ENCODE measurements at regions not wholly inside any gene's neighbourhood (a gene's known extent, or its start where the extent isn't known, plus 50 kb on each side); places are given as distances from the start of the nearest gene placed in this dataset.

GRCh38 chr11:13876423-13876822, 86.1 kb upstream of the SPON1 start:
- Mint-ChIP-seq H3K9me3 (peaks cover 1% of the 10 kb centered on the region), H3K27ac (no peak overlapping the region), H3K27me3 (no peaks in the 10 kb centered on the region), H3K36me3 (no peaks in the 10 kb centered on the region), H3K4me3 (no peak overlapping the region), H3K4me1 (ENCODE audit: low read depth) (peaks cover 7% of the 10 kb centered on the region)
- ChIA-PET POLR2A (no interaction called here), CTCF (no interaction called here)
- intact Hi-C loops (cut with micrococcal nuclease) = no loop called here
- no peak for DNase-seq

- no peaks in the 10 kb centered on the region for H3K27me3 Mint-ChIP-seq
- H3K27ac Mint-ChIP-seq = no peak overlapping the region
- H3K9me3 Mint-ChIP-seq = no peaks in the 10 kb centered on the region
- DNase-seq = no peak
- ChIA-PET CTCF (no interaction called here), POLR2A (no interaction called here)
- H3K4me3 Mint-ChIP-seq = no peak overlapping the region
- intact Hi-C loops (cut with micrococcal nuclease) = no loop called here
- H3K36me3 Mint-ChIP-seq = no peaks in the 10 kb centered on the region
- no peaks in the 10 kb centered on the region for H3K4me1 Mint-ChIP-seq (ENCODE audit: low read depth)
These were observed 84.4 kb upstream of the SPON1 start for GRCh38 chr11:13878077-13878476.

GRCh38 chr11:13880634-13881033, 81.9 kb upstream of the SPON1 start:
- DNase-seq = no peak
- H3K4me3 Mint-ChIP-seq = no peak overlapping the region
- POLR2A ChIA-PET = interaction anchor here (0.5 kb wide), 1 partner anchor 11 kb away, joined by 4 read pairs; no protein-coding TSS in a partner anchor
- no peaks in the 10 kb centered on the region for H3K4me1 Mint-ChIP-seq (ENCODE audit: low read depth)
- H3K27me3 Mint-ChIP-seq = no peaks in the 10 kb centered on the region
- no peak overlapping the region for H3K27ac Mint-ChIP-seq
- CTCF ChIA-PET = no interaction called here
- intact Hi-C loops (cut with micrococcal nuclease) = no loop called here
- no peaks in the 10 kb centered on the region for H3K36me3 Mint-ChIP-seq
- no peaks in the 10 kb centered on the region for H3K9me3 Mint-ChIP-seq

GRCh38 chr11:13881226-13881905, 81.2 kb upstream of the SPON1 start:
- Mint-ChIP-seq H3K27ac (no peak overlapping the region), H3K27me3 (no peaks in the 10 kb centered on the region), H3K36me3 (no peaks in the 10 kb centered on the region), H3K4me1 (ENCODE audit: low read depth) (no peaks in the 10 kb centered on the region), H3K9me3 (no peaks in the 10 kb centered on the region), H3K4me3 (no peak overlapping the region)
- intact Hi-C loops (cut with micrococcal nuclease) = no loop called here
- POLR2A ChIA-PET = no interaction called here
- CTCF ChIA-PET = no interaction called here
- no peak for DNase-seq

GRCh38 chr11:13883042-13883441, 79.5 kb upstream of the SPON1 start:
- peak; percentile 43 for DNase-seq
- Mint-ChIP-seq H3K36me3 (no peaks in the 10 kb centered on the region), H3K27ac (no peak overlapping the region), H3K9me3 (peaks cover 4% of the 10 kb centered on the region), H3K4me3 (no peak overlapping the region), H3K27me3 (no peaks in the 10 kb centered on the region), H3K4me1 (ENCODE audit: low read depth) (no peaks in the 10 kb centered on the region)
- ChIA-PET POLR2A (no interaction called here), CTCF (no interaction called here)
- intact Hi-C loops (cut with micrococcal nuclease) = no loop called here

GRCh38 chr11:13883589-13883988, 78.9 kb upstream of the SPON1 start:
- no peaks in the 10 kb centered on the region for H3K4me1 Mint-ChIP-seq (ENCODE audit: low read depth)
- ChIA-PET POLR2A (no interaction called here), CTCF (no interaction called here)
- no peak overlapping the region for H3K27ac Mint-ChIP-seq
- no peak for DNase-seq
- no peak overlapping the region for H3K4me3 Mint-ChIP-seq
- peaks cover 4% of the 10 kb centered on the region for H3K9me3 Mint-ChIP-seq
- intact Hi-C loops (cut with micrococcal nuclease) = no loop called here
- H3K36me3 Mint-ChIP-seq = no peaks in the 10 kb centered on the region
- no peaks in the 10 kb centered on the region for H3K27me3 Mint-ChIP-seq

GRCh38 chr11:13884158-13884799, 78.2 kb upstream of the SPON1 start:
- ChIA-PET POLR2A (no interaction called here), CTCF (no interaction called here)
- DNase-seq = no peak
- H3K4me1 Mint-ChIP-seq (ENCODE audit: low read depth) = no peaks in the 10 kb centered on the region
- no peaks in the 10 kb centered on the region for H3K27me3 Mint-ChIP-seq
- peaks cover 4% of the 10 kb centered on the region for H3K9me3 Mint-ChIP-seq
- no peak overlapping the region for H3K27ac Mint-ChIP-seq
- intact Hi-C loops (cut with micrococcal nuclease) = no loop called here
- no peaks in the 10 kb centered on the region for H3K36me3 Mint-ChIP-seq
- no peak overlapping the region for H3K4me3 Mint-ChIP-seq

GRCh38 chr11:13885083-13885482, 77.4 kb upstream of the SPON1 start:
- Mint-ChIP-seq H3K9me3 (peaks cover 4% of the 10 kb centered on the region), H3K27me3 (no peaks in the 10 kb centered on the region), H3K36me3 (no peaks in the 10 kb centered on the region), H3K27ac (no peak overlapping the region), H3K4me1 (ENCODE audit: low read depth) (no peaks in the 10 kb centered on the region), H3K4me3 (no peak overlapping the region)
- intact Hi-C loops (cut with micrococcal nuclease) = no loop called here
- no peak for DNase-seq
- CTCF ChIA-PET = no interaction called here
- POLR2A ChIA-PET = no interaction called here

- Mint-ChIP-seq H3K4me1 (ENCODE audit: low read depth) (peaks cover 5% of the 10 kb centered on the region), H3K36me3 (no peaks in the 10 kb centered on the region), H3K27me3 (no peaks in the 10 kb centered on the region), H3K4me3 (no peak overlapping the region), H3K27ac (no peak overlapping the region), H3K9me3 (peaks cover 4% of the 10 kb centered on the region)
- intact Hi-C loops (cut with micrococcal nuclease) = no loop called here
- POLR2A ChIA-PET = no interaction called here
- CTCF ChIA-PET = no interaction called here
- no peak for DNase-seq
These were observed 72.8 kb upstream of the SPON1 start for GRCh38 chr11:13889552-13890249.

GRCh38 chr11:13891911-13892310, 70.6 kb upstream of the SPON1 start:
- Mint-ChIP-seq H3K27me3 (no peaks in the 10 kb centered on the region), H3K36me3 (no peaks in the 10 kb centered on the region), H3K27ac (no peak overlapping the region), H3K4me3 (no peak overlapping the region), H3K4me1 (ENCODE audit: low read depth) (peaks cover 5% of the 10 kb centered on the region), H3K9me3 (peaks cover 1% of the 10 kb centered on the region)
- POLR2A ChIA-PET = interaction anchor here (0.6 kb wide), 1 partner anchor 11 kb away, joined by 4 read pairs; no protein-coding TSS in a partner anchor
- no peak for DNase-seq
- intact Hi-C loops (cut with micrococcal nuclease) = no loop called here
- CTCF ChIA-PET = no interaction called here

GRCh38 chr11:13896175-13896980, 66.1 kb upstream of the SPON1 start:
- POLR2A ChIA-PET = no interaction called here
- CTCF ChIA-PET = no interaction called here

GRCh38 chr11:13896981-13897353, 65.6 kb upstream of the SPON1 start:
- Mint-ChIP-seq H3K27me3 (peaks cover 2% of the 10 kb centered on the region), H3K27ac (no peak overlapping the region), H3K9me3 (no peaks in the 10 kb centered on the region), H3K4me3 (no peak overlapping the region), H3K36me3 (no peaks in the 10 kb centered on the region), H3K4me1 (ENCODE audit: low read depth) (peaks cover 1% of the 10 kb centered on the region)
- CTCF ChIA-PET = no interaction called here
- no peak for DNase-seq
- POLR2A ChIA-PET = no interaction called here
- intact Hi-C loops (cut with micrococcal nuclease) = no loop called here

More at GRCh38 chr11:13896175-13896980, 66.1 kb upstream of the SPON1 start:
- H3K4me3 Mint-ChIP-seq = no peak overlapping the region
- no peaks in the 10 kb centered on the region for H3K36me3 Mint-ChIP-seq
- peaks cover 2% of the 10 kb centered on the region for H3K27me3 Mint-ChIP-seq
- no peaks in the 10 kb centered on the region for H3K9me3 Mint-ChIP-seq
- no peak for DNase-seq
- peaks cover 5% of the 10 kb centered on the region for H3K4me1 Mint-ChIP-seq (ENCODE audit: low read depth)
- intact Hi-C loops (cut with micrococcal nuclease) = no loop called here
- no peak overlapping the region for H3K27ac Mint-ChIP-seq

All from activated CD4-positive, alpha-beta memory T cell treated with anti-CD3 and anti-CD28 coated beads for 36 hours (primary cell).